GM12892 (cell line): ENCODE measurements at regions not wholly inside any gene's neighbourhood (a gene's known extent, or its start where the extent isn't known, plus 50 kb on each side); places are given as distances from the start of the nearest gene placed in this dataset.

Experiments
- DNase-seq: peaks from one replicate; pipeline ENCODE4 v3.0.0; 2011; ENCODE audit not compliant: insufficient read length
- FAIRE-seq: peaks from 2 replicates; lab custom pipeline; 2011; peaks lifted over from hg19 to GRCh38; lab: Jason Lieb, UNC
- POLR2A ChIP-seq: IDR thresholded peaks from 2 replicates; pipeline ENCODE4 v1.6.1; 2011; ENCODE audit warnings: low read depth, low read length, control low read depth
- POLR2AphosphoS5 ChIP-seq: IDR thresholded peaks from 2 replicates; pipeline ENCODE4 v1.6.1; 2011; ENCODE audit warnings: low read depth, low read length, control low read depth
- TAF1 ChIP-seq: IDR thresholded peaks from 2 replicates; pipeline ENCODE4 v1.6.1; 2011; ENCODE audit warnings: low read depth, mild to moderate bottlenecking, control low read depth, low read length, borderline replicate concordance

GRCh38 chr10:121306159-121306673 is 292.0 kb downstream of the FGFR2 start:
- DNase-seq (no peak), FAIRE-seq (no peak)
- no peak for TF ChIP-seq POLR2A
- TF ChIP-seq POLR2AphosphoS5 = no peak
- TF ChIP-seq TAF1 = no peak

GRCh38 chr10:121307411-121307980 is 290.7 kb downstream of the FGFR2 start:
- no peak for FAIRE-seq
- no peak for TF ChIP-seq TAF1
- TF ChIP-seq POLR2A = no peak
- no peak for TF ChIP-seq POLR2AphosphoS5

DNA sequence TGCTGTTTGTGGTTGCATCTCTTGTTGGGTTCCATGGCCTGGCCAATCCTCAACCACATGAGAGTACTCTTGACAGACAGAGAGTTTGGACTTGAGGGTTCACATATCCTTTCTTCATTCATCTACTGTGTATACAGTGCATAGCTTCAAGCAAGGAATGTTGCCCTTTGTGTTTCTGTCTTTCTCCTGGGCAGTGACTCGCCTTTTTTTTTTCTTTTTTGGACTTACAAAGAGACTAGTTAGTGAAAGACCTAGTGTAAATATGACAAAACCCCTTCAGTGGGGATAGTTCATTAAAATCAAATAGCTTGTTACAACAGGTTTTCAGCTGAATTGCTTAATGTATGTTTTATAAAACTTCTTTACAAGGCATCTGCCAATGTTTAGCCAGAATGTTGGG is 290.2 kb downstream of the FGFR2 start:
- no peak for DNase-seq
- TF ChIP-seq POLR2A = no peak
- no peak for TF ChIP-seq TAF1
- no peak for TF ChIP-seq POLR2AphosphoS5
- no peak for FAIRE-seq

More at GRCh38 chr10:121307411-121307980, 290.7 kb downstream of the FGFR2 start:
- DNase-seq = no peak

- no peak for FAIRE-seq
- TF ChIP-seq TAF1 (no peak), POLR2A (no peak), POLR2AphosphoS5 (no peak)
- no peak for DNase-seq
Observed at GRCh38 chr10:121309164-121309563, 289.1 kb downstream of the FGFR2 start.

- TF ChIP-seq POLR2A (no peak), TAF1 (no peak), POLR2AphosphoS5 (no peak)
- FAIRE-seq (no peak), DNase-seq (no peak)
Observed at GRCh38 chr10:121310151-121310711, 288.0 kb downstream of the FGFR2 start.

- no peak for TF ChIP-seq POLR2AphosphoS5
- no peak for DNase-seq
- FAIRE-seq = no peak
Observed at GRCh38 chr10:121311812-121312443, 286.3 kb downstream of the FGFR2 start.

GRCh38 chr10:121312587-121312986 is 285.7 kb downstream of the FGFR2 start:
- DNase-seq = no peak
- TF ChIP-seq POLR2A (no peak), POLR2AphosphoS5 (no peak), TAF1 (no peak)
- no peak for FAIRE-seq

- no peak for TF ChIP-seq TAF1
- TF ChIP-seq POLR2AphosphoS5 = no peak
- TF ChIP-seq POLR2A = no peak
- no peak for DNase-seq
- FAIRE-seq = no peak
Observed at GRCh38 chr10:121313119-121313875, 284.9 kb downstream of the FGFR2 start.

DNA sequence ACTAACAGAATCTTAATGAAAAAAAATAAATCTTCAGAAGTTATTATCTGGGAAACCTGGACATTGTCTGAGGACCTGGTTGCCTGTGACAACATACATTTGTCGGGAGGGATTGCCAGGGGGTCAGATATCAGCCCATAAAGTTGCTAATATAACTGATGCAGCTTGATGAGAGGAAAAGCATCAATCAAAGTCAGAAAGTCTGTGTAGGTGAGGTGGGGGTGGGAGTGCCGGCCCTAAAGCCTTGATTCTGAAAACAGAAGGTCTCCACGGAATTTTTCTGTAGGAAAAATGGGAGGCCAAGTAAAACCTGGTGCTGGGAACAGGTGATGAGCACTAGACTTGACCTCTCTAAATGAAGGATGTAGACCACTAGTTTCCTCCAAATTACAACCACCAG is 281.8 kb downstream of the FGFR2 start:
- TF ChIP-seq TAF1 (no peak), POLR2A (no peak), POLR2AphosphoS5 (no peak)
- DNase-seq (no peak), FAIRE-seq (no peak)

GRCh38 chr10:121317374-121317773 is 280.9 kb downstream of the FGFR2 start:
- DNase-seq (no peak), FAIRE-seq (no peak)
- TF ChIP-seq POLR2AphosphoS5 (no peak), POLR2A (no peak), TAF1 (no peak)

GRCh38 chr10:121322046-121322445 is 276.2 kb downstream of the FGFR2 start:
- TF ChIP-seq TAF1 (no peak), POLR2AphosphoS5 (no peak), POLR2A (no peak)
- DNase-seq = no peak
- no peak for FAIRE-seq

- FAIRE-seq = no peak
- no peak for DNase-seq
- TF ChIP-seq POLR2A (no peak), TAF1 (no peak), POLR2AphosphoS5 (no peak)
Observed at GRCh38 chr10:121322776-121323175, 275.5 kb downstream of the FGFR2 start.
